ENCODE measurements at regions not wholly inside any gene's neighbourhood (a gene's known extent, or its start where the extent isn't known, plus 50 kb on each side); places are given as distances from the start of the nearest gene placed in this dataset.

DNA sequence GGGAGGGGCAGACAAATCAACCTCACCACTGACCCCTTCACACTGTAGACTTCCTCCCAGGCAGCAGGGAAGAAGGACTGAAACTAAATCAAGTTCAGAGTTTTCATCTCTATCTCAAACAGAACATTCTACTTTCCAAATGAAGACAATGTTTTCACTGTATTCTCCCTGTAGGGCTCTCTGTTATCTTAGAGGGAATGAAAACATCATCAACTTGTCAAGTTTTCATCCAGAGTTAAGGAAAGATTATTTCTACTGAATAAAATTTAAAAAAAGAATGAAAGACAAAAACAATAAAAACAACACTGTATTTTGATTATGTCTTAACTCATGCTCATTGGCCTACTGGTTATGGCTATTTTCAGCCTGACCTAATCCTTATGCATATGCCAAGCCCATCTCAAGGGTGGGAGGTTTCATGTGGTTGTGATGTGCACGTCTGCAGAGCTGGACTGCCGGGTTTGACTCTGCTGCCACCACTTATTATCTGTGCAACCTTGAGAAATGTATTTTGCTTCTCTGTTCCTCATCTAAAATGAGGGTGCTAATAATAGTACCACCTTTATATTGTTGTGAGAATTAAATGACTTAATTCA is 152.0 kb upstream of the AVPR1A start:
- H3K4me3 ChIP-seq (ENCODE audit: low read depth, low read length), result no peak overlapping the region
- H3K9me3 ChIP-seq (ENCODE audit: control insufficient read depth, insufficient read depth, low read length), result no peaks in the 10 kb centered on the region
- H3K36me3 ChIP-seq (ENCODE audit: control insufficient read depth, insufficient read depth, low read length), result no peaks in the 10 kb centered on the region
- H3K27me3 ChIP-seq (ENCODE audit: control insufficient read depth, insufficient read depth, low read length), result no peaks in the 10 kb centered on the region
- peak in 1 of 6 donors; percentile 28 for DNase-seq (ENCODE audit: low read depth in 4 of 6, low spot score in 6 of 6)
- no peaks in the 10 kb centered on the region for H3K4me1 ChIP-seq (ENCODE audit: control insufficient read depth, insufficient read depth, low read length)
- WGBS (ENCODE audit: insufficient coverage), result no CpG with 5 or more reads among the region's 2 CpGs
- H3K27ac ChIP-seq (ENCODE audit: low read depth, low read length), result no peak overlapping the region

DNA sequence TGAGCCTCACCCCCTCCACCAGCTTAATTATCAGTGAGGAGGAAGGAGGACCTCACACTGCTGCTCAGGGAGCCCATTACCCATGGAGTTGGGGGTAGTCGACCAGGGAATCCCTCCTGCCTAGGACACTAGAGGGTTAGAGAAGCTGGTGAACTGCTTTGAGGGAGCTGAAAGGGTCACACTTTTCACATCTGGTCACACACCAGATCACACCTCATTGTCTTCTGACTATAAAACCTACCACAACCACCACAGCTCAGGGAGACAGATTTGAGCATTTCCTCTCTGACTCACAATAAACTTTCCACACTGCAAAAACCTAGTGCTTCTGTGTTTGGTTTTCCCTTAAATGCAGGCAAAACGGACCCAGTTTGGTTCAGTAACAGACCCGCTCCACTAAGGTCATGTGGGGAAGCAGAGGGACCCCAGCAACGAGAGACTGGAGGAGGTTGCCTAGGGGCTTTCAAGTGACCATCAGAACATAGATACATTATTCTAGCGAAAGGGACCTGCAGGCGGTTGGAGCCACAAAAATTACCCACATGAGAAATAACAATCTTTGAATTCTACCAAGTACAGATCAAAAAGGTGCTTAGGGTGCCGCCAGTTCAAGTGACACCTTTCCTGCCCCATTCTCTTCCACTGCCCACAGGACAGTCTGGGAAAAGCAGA is 151.4 kb upstream of the AVPR1A start:
- no peaks in the 10 kb centered on the region for H3K36me3 ChIP-seq (ENCODE audit: control insufficient read depth, insufficient read depth, low read length)

DNA sequence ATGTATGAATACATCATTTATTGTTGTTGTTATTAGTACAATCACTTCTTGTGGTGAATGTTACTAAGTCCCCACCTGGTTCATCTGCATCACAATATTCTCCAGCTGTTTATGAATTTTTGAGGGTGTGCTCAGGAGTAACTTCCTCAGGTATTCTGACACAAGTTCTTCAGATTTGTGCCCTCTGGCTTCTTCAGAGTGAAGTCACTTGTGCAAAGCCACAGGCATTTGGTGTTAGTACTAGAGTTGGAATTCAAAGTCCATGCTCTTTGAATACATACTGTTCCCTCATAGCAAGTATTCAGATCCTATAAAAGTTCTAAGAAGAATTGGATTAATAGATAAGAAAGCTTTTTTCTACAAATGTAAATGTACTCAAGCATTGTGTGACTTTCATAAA is 150.3 kb upstream of the AVPR1A start:
- Histone ChIP-seq H3K36me3 (ENCODE audit: control insufficient read depth, insufficient read depth, low read length) (no peaks in the 10 kb centered on the region), H3K27ac (ENCODE audit: low read depth, low read length) (no peak overlapping the region), H3K4me1 (ENCODE audit: control insufficient read depth, insufficient read depth, low read length) (no peaks in the 10 kb centered on the region), H3K27me3 (ENCODE audit: control insufficient read depth, insufficient read depth, low read length) (no peaks in the 10 kb centered on the region), H3K4me3 (ENCODE audit: low read depth, low read length) (no peak overlapping the region), H3K9me3 (ENCODE audit: control insufficient read depth, insufficient read depth, low read length) (no peaks in the 10 kb centered on the region)
- no peak for DNase-seq (ENCODE audit: low read depth in 4 of 6, low spot score in 6 of 6)

More for the DNA sequence above, 151.4 kb upstream of the AVPR1A start:
- Histone ChIP-seq H3K27ac (ENCODE audit: low read depth, low read length) (no peak overlapping the region), H3K27me3 (ENCODE audit: control insufficient read depth, insufficient read depth, low read length) (no peaks in the 10 kb centered on the region), H3K4me1 (ENCODE audit: control insufficient read depth, insufficient read depth, low read length) (no peaks in the 10 kb centered on the region), H3K4me3 (ENCODE audit: low read depth, low read length) (no peak overlapping the region), H3K9me3 (ENCODE audit: control insufficient read depth, insufficient read depth, low read length) (no peaks in the 10 kb centered on the region)
- 59% methylated on average over 5 of the region's 7 CpGs for WGBS (ENCODE audit: insufficient coverage)
- DNase-seq (ENCODE audit: low read depth in 4 of 6, low spot score in 6 of 6), result no peak

DNA sequence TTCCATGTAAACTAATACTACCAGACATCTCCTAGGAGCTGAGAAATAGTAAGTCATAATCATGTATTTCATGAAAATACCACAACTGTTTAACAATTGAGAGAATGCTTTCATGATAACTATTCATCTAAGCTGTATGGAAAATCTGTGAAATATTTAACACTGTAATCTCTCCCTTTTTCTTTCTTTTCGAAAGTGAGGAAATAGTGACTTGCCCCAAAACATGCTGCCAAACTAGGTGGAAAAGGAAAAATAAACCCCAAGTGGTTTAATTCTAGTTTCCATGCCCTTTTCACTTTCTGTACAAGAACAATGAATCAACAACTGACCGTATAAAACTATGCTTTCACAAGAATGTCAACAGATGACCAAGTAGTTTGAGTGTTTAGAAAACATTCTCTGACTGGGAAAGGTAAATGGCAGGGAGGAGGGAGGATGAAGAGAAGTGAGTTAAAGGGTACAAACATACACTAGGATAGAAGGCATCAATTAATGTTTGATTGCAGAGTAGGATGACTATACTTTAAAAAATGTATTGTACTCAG is 147.5 kb upstream of the AVPR1A start:
- DNase-seq (ENCODE audit: low read depth in 4 of 6, low spot score in 6 of 6), result no peak
- Histone ChIP-seq H3K9me3 (ENCODE audit: control insufficient read depth, insufficient read depth, low read length) (no peaks in the 10 kb centered on the region), H3K4me1 (ENCODE audit: control insufficient read depth, insufficient read depth, low read length) (no peaks in the 10 kb centered on the region), H3K27me3 (ENCODE audit: control insufficient read depth, insufficient read depth, low read length) (no peaks in the 10 kb centered on the region), H3K4me3 (ENCODE audit: low read depth, low read length) (no peak overlapping the region), H3K36me3 (ENCODE audit: control insufficient read depth, insufficient read depth, low read length) (no peaks in the 10 kb centered on the region), H3K27ac (ENCODE audit: low read depth, low read length) (no peak overlapping the region)
- no CpG with 5 or more reads among the region's 2 CpGs for WGBS (ENCODE audit: insufficient coverage)

DNA sequence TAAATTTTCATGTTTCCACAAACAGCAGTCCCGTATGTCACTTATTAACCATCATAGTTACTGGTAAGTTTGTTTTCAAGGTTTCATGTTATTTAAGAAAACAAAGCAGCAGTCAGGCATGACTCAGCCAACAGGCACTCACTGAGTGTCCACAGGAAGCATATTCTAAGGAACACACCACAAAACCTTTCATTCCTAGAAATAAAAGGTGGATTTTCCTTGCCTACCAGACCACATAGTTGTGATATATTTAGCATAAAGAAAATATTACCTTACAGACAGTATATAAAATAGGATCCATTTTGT is 143.3 kb upstream of the AVPR1A start:
- Histone ChIP-seq H3K27me3 (ENCODE audit: control insufficient read depth, insufficient read depth, low read length) (no peaks in the 10 kb centered on the region), H3K9me3 (ENCODE audit: control insufficient read depth, insufficient read depth, low read length) (no peaks in the 10 kb centered on the region), H3K27ac (ENCODE audit: low read depth, low read length) (no peak overlapping the region), H3K4me3 (ENCODE audit: low read depth, low read length) (no peak overlapping the region), H3K36me3 (ENCODE audit: control insufficient read depth, insufficient read depth, low read length) (no peaks in the 10 kb centered on the region), H3K4me1 (ENCODE audit: control insufficient read depth, insufficient read depth, low read length) (no peaks in the 10 kb centered on the region)
- DNase-seq (ENCODE audit: low read depth in 4 of 6, low spot score in 6 of 6), result peak in 1 of 6 donors; percentile 15
- WGBS (ENCODE audit: insufficient coverage), result no CpG with 5 or more reads among the region's 1 CpG

DNA sequence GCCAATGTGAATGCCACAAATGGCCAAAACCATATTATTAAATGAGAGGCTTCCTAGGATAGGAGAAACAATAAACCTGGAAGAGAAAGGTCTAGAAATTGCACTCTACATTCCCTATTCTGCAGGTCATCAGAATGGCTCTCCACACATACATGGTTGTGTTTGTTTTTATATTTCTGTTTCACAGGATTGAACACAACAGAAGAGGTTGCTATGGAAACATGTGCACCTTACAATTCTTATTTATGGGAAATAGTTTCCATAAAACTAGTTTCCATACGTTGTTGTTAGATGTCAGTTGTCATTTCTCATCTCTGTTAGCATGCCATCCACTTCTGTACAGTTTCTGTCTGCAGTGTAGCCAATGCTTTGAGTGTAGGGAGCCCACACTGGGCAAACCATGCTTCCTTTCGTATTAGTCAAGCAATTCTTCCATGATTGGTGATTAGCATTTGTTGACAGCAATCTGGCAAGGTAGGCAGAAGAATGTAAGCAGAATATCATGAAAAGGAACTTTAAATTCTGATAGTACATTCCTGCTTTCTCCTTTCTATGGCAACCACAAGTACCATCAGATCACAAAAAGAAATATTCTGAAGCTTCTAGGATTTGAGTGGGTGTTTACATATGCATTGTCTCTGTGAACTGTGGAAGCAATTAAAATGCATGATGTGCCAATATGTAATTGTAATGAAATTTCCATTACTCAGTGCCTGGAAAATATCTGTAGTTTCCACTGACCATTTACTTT is 141.6 kb upstream of the AVPR1A start:
- H3K4me3 ChIP-seq (ENCODE audit: low read depth, low read length), result no peak overlapping the region
- H3K4me1 ChIP-seq (ENCODE audit: control insufficient read depth, insufficient read depth, low read length), result no peaks in the 10 kb centered on the region
- peak in 1 of 6 donors; percentile 5 for DNase-seq (ENCODE audit: low read depth in 4 of 6, low spot score in 6 of 6)
- H3K36me3 ChIP-seq (ENCODE audit: control insufficient read depth, insufficient read depth, low read length), result no peaks in the 10 kb centered on the region
- H3K27me3 ChIP-seq (ENCODE audit: control insufficient read depth, insufficient read depth, low read length), result no peaks in the 10 kb centered on the region
- H3K27ac ChIP-seq (ENCODE audit: low read depth, low read length), result no peak overlapping the region
- no CpG with 5 or more reads among the region's 2 CpGs for WGBS (ENCODE audit: insufficient coverage)
- no peaks in the 10 kb centered on the region for H3K9me3 ChIP-seq (ENCODE audit: control insufficient read depth, insufficient read depth, low read length)

DNA sequence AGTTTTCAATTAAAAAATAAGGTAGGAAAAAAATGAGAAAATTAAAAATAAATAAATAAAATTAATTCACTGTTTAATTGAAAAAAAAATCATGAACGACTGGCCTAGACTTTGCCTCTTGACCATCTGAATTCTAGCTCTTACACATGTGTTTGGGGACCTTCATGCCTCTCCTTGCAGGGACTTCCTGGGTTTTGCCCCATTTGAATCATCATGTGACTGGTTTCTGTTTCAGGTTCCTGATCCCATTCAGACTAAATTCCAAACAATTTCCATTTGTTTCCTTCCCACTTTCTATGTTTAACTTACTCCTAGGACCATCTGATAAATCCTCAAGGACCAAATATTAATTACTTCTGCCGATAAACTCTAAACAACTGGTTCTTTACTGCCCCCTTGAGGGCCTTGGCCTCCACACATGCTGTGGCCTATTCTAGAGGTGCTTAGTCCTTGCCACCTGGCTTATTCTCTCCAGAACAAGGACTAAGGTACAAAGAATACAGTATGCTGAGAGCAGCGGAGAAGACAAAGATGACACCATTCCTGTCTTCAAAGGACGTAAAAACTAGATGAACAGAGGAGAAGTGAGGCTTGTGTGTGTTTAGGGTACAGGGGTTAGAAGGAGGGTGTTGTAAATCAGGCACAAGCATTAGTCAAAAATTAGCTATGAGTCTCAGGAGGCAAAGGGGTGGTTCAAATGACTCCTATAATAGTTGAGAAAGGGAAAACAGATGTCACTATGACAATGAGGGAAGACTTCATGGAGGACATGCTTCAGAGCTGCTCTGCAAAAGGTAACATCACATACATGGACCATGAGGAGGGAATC is 125.8 kb upstream of the AVPR1A start:
- Histone ChIP-seq H3K9me3 (ENCODE audit: control insufficient read depth, insufficient read depth, low read length) (no peaks in the 10 kb centered on the region), H3K4me1 (ENCODE audit: control insufficient read depth, insufficient read depth, low read length) (no peaks in the 10 kb centered on the region), H3K27ac (ENCODE audit: low read depth, low read length) (no peak overlapping the region), H3K36me3 (ENCODE audit: control insufficient read depth, insufficient read depth, low read length) (no peaks in the 10 kb centered on the region), H3K27me3 (ENCODE audit: control insufficient read depth, insufficient read depth, low read length) (no peaks in the 10 kb centered on the region), H3K4me3 (ENCODE audit: low read depth, low read length) (no peak overlapping the region)
- DNase-seq (ENCODE audit: low read depth in 4 of 6, low spot score in 6 of 6), result no peak
- WGBS (ENCODE audit: insufficient coverage), result 45% methylated on average over 3 of the region's 4 CpGs

DNA sequence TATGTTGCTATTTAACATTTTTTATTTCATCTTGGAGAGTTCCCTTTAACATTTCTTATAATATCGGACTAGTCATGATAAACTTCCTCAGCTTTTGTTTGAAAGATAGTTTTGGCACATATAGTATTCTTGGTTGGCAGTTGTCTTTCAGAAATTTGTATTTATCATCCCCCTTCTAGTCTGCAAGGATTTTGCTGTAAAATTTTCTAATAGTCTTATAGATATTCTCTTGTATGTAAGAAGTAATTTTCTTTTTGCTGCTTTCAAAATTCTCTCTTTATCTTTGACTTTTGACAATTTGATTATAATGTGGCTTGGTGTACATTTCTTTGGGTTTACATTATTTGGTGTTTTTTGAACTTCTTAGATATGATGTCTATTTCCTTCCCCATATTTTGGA is 116.0 kb upstream of the AVPR1A start:
- H3K9me3 ChIP-seq (ENCODE audit: control insufficient read depth, insufficient read depth, low read length), result peaks cover 4% of the 10 kb centered on the region
- no CpG with 5 or more reads among the region's 1 CpG for WGBS (ENCODE audit: insufficient coverage)
- H3K36me3 ChIP-seq (ENCODE audit: control insufficient read depth, insufficient read depth, low read length), result no peaks in the 10 kb centered on the region
- H3K27me3 ChIP-seq (ENCODE audit: control insufficient read depth, insufficient read depth, low read length), result no peaks in the 10 kb centered on the region
- H3K4me3 ChIP-seq (ENCODE audit: low read depth, low read length), result no peak overlapping the region
- H3K27ac ChIP-seq (ENCODE audit: low read depth, low read length), result no peak overlapping the region
- H3K4me1 ChIP-seq (ENCODE audit: control insufficient read depth, insufficient read depth, low read length), result no peaks in the 10 kb centered on the region
- DNase-seq (ENCODE audit: low read depth in 4 of 6, low spot score in 6 of 6), result no peak

DNA sequence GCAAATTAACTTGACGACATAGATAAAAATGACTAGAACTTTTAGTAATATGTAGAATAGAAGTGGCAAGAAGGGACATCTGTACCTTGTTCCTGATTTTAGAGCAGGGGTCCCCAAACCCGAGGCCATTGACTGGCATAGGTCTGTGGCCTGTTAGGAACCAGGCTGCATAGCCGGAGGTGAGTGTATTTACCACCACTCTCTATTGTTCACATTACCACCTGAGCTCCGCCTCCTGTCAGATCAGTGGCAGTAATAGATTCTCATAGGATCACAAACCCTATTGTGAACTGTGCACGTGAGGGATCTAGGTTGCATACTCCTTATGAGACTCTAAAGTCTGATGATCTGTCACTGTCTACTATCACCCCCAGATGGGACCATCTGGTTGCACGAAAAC is 113.6 kb upstream of the AVPR1A start:
- no peak for DNase-seq (ENCODE audit: low read depth in 4 of 6, low spot score in 6 of 6)

More for the DNA sequence above, 113.6 kb upstream of the AVPR1A start:
- Histone ChIP-seq H3K27ac (ENCODE audit: low read depth, low read length) (no peak overlapping the region), H3K4me1 (ENCODE audit: control insufficient read depth, insufficient read depth, low read length) (no peaks in the 10 kb centered on the region), H3K4me3 (ENCODE audit: low read depth, low read length) (no peak overlapping the region), H3K36me3 (ENCODE audit: control insufficient read depth, insufficient read depth, low read length) (no peaks in the 10 kb centered on the region), H3K9me3 (ENCODE audit: control insufficient read depth, insufficient read depth, low read length) (peaks cover 4% of the 10 kb centered on the region), H3K27me3 (ENCODE audit: control insufficient read depth, insufficient read depth, low read length) (no peaks in the 10 kb centered on the region)
- WGBS (ENCODE audit: insufficient coverage), result no CpG with 5 or more reads among the region's 6 CpGs
